EH (cell line): ENCODE measurements at regions not wholly inside any gene's neighbourhood (a gene's known extent, or its start where the extent isn't known, plus 50 kb on each side); places are given as distances from the start of the nearest gene placed in this dataset.
A peak's percentile ranks its signal among the peaks of the same experiment; 100 is the strongest.

Experiments
- DNase-seq: peaks from one replicate; pipeline ENCODE4 v3.0.0-alpha.2; 2015; ENCODE audit warnings: low read depth

DNA sequence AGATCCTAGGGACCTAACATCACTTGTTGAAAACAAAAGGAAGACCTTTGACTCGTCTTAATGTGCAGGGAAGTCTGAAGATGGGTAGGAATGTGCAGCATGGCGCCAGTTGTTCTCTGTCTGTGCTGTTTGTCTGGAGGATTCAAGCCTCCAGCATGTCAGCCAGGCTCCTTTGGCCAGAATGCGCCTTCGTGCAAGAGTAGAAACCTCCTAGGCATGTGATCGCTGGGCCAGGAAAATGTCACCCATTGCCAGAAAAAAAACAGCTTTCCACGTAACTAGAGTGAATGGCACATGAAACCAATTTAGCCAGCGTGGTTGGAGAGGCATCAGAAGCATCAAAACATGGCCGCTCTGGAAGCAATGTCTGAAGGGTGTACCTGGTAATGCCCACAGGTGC, 132.7 kb downstream of the EDN1 start:
- no peak for DNase-seq

DNA sequence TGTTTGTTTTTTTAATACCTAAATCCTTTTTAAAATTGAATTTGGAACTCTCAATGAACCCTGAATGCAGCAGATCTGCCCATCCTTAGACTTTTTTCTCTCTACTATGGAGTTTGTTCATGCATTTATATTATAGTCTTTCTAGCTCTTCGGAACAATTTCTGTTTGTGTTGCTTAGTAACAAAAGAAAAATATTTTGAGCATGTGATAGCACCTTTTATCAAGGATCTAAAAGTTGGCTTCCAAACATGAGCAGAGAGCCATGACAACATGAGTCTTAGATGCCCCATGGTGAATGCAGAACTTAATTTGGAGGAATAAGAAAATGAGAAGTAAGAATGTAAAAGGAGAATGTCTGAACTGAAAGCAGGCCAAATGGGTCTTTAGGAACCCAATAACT, 133.7 kb downstream of the EDN1 start:
- DNase-seq: no peak

- DNase-seq: no peak
These were observed 136.0 kb downstream of the EDN1 start for GRCh38 chr6:12426121-12426520.

DNA sequence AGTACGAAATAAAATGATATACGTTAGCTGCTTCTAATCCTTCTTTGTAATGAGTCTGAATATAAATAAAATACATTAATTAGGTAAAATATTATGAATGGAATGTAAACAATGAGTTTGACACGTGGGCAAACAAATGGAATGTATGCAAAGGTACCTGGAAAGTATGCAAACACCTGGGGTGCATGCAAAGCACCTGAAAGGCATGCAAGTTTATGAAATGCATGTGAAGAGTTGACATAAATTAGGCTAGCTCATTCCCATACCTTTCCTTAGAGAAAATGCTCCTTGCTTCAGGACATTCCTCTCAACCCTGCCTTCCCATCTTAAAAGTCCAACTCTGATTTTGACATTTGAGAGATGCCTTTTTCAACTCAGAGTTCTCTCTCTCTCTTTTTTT, 140.9 kb downstream of the EDN1 start:
- DNase-seq: no peak

DNA sequence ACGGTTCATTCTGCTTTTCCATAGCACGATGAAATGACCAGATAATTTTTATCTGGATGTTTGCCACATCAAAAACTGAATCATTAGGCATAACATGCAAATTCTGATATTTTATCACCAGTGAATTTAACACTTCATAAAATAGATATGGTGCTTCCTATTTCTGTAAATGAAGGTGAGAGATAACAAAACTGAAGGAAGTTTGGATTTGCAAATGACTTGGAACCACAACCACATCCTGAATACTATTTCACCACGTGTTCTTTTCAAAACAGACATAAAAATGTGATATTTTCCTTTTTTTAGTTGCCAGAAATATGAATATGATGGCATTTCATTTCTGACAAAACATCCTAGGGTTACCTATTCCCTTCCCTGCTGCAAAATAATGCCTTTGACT, 146.1 kb downstream of the EDN1 start:
- DNase-seq: no peak

GRCh38 chr6:12436683-12437082, 146.5 kb downstream of the EDN1 start:
- DNase-seq: no peak

DNA sequence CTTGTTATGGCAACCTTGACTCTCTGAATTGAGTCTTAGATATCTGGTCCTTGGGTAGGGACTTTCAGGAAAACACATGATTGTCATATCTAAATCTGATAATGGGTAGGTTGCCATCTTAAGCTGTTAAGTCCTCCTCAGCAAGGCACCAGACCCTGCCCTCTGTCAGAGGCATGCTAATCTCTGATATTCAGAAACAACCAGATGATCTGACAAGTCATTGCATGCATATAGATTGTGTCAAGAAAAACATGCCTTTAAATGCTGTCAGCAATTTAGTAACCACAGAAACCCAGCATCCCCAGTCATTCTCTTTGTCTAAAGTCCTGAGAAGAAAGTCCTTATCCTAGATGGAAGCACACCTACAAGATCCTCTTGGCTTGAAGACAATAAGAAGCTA, 149.1 kb downstream of the EDN1 start:
- DNase-seq: no peak

- DNase-seq: peak; percentile 48
These were observed 150.8 kb downstream of the EDN1 start for GRCh38 chr6:12440981-12441380.

DNA sequence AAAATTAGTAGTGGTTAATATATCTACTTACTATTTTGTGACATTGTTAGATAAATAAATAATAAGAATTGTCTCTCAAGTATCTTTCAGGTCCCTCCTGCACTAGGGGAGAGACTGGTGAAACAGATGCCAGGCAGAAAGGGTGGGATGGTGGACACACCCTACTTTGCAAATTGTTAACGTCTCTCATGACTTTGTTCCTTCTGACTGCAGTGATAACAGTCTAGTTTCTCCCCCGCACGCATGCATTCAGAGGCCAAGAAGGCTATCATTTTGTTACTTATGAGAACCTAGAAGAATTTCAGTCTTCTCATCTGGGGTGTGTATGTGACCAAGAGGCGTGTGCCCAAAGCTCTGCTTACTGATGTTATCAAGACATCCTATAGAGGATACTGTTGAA, 152.3 kb downstream of the EDN1 start:
- DNase-seq: no peak

DNA sequence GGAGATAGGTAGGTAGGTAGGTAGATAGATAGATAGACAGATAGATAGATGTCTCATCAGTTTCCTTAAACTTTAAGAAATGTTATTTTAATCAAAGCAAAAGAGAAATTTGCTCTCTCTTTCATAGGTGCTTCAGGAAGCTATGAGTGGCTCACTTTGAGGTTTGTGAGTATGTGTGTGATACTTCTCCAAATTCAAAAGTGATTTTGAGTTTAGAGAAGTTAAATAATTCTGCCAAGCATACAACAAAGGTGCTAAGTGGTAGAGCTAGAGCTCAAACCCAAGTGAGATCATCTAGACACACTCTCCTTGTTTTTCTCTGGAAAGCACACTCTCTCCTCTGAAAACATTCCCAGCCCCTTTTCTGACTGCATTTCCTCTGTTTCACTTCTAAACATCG, 156.2 kb downstream of the EDN1 start:
- no peak for DNase-seq

DNA sequence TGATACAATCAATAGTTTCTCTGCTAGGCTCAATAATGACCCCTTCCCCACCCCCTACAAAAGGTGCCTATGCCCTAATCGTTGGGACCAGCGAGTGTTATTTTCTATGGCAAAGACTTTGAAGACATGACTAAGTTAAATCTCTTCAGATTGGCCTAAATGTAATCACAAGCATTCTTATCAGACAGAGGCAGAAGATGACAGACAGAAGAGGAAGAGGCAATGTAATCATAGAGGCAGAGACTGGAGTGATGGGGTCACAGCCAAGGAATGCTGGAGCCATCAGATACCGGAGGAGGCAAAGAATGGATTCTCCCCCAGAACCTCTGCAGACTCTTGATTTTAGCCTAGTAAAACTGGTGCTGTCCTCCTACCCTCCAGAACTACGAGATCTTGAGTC, 159.3 kb downstream of the EDN1 start:
- no peak for DNase-seq

DNA sequence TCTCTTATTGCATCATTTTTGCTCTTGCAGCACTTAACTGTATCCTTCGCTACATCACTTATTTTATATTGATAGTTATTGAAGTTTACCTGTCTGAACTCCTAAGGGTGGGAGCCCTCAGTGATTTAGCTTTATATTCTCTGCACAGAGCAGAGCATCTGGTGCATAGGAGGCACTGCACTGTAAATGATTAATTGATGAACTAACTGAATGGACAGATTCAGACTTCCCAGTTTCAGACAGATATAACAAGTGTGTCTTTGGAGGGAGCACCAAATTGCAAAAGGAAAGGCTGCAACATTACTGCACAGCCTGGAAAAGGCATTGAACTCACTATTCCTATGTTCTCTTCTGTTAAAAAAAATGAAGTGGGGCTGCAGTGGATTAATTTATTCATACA, 160.3 kb downstream of the EDN1 start:
- DNase-seq: no peak

GRCh38 chr6:12456343-12456742, 166.2 kb downstream of the EDN1 start:
- no peak for DNase-seq

GRCh38 chr6:12457094-12457493, 166.9 kb downstream of the EDN1 start:
- no peak for DNase-seq

DNA sequence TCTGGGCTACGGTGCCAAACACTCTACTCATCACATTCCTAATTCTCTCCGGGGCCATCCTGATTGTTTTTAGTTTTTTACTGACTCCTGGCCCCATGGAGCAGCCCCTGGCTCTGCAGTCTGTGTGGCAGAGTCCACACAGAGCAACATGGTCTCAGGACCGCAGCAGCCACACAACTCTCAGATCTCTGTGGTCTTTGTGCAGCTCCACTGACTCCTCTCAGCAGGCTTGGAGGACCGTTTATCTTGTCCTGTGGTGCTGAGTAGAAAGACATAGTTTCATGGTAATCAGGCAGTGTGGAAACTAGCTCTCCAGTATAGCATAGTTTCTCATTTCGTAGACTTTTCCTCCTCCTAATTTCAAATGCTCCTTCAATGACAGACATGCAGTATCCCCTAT, 168.4 kb downstream of the EDN1 start:
- no peak for DNase-seq

DNA sequence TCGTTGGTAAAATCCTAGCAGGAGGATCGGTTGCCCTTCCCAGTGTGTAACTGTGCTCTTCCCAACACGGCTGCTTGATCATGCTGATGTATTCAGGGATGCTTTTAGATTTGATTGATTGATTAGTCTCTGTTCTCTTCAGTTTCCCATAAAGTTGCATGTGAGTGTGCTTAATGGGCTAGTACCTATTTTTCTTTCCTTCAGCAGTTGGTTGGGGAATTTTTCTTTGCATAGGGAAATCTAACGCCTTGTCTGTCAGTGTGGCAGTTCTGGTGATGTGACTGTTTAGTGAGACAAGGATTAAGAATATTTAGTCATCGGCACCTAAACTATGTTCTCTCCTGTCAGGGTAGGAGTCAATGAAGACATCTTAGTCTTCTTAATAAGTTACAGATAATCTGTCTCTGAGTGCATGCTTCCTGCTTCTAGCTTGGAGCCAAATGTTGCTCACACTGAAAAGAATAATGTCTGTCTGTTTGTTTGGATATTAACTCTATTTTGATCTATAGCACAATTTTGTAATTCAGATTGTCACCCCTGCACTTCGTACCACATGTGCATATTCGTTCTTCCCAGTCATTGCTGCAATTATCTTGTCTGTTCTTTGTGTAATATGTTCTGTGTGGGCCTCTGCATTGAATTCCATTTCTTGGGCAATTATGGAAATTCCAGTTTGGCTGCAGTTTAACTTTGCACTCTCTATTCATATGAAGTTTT, 169.9 kb downstream of the EDN1 start:
- no peak for DNase-seq

DNA sequence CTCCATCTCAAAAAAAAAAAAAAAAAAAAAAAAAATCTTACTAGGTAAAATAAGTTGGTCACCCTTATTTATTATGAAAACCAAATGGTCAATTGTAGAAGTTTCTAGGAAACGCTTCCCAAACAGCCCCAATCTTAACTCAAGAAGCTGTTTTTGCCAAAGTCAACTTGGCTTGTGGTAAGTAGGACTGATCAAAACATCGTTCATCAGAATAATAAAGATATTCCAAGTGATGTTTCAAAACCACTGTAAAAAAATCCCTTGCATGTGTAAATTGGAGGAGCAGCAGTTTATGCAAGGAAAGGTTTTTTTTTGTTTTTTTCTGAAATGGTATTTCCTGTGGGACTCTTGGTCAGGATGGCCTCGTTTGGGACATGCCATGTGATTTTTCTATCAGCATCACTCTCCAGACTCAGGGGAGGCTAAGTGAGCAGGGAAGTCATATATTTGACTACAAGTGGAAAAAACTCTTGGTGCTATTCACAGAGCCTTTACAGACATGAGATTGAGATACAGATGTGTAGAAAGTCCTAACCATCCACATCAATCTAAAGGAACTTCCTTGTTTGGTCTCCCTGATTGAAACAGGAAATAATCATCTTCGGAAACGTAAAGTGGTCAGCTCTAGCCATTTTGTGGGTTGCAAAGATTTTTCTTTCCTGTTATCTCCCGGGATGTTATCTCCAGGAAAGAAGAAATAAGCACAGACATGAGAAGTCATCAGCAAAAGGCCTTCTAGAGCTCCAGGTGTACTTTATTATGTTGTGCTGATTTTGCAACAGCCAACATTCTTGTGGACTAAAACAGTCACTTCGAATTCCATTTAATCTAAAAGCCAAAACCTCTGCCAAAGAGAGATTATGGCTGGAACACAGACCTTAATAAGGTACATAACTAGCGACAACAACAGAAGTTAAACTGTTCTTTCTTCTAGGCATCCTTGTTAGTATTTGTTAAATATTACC, 177.8 kb downstream of the EDN1 start:
- no peak for DNase-seq

- DNase-seq: peak; percentile 72
These were observed 182.5 kb downstream of the EDN1 start for GRCh38 chr6:12472601-12473038.

- no peak for DNase-seq
These were observed 183.3 kb downstream of the EDN1 start for GRCh38 chr6:12473494-12473893.

DNA sequence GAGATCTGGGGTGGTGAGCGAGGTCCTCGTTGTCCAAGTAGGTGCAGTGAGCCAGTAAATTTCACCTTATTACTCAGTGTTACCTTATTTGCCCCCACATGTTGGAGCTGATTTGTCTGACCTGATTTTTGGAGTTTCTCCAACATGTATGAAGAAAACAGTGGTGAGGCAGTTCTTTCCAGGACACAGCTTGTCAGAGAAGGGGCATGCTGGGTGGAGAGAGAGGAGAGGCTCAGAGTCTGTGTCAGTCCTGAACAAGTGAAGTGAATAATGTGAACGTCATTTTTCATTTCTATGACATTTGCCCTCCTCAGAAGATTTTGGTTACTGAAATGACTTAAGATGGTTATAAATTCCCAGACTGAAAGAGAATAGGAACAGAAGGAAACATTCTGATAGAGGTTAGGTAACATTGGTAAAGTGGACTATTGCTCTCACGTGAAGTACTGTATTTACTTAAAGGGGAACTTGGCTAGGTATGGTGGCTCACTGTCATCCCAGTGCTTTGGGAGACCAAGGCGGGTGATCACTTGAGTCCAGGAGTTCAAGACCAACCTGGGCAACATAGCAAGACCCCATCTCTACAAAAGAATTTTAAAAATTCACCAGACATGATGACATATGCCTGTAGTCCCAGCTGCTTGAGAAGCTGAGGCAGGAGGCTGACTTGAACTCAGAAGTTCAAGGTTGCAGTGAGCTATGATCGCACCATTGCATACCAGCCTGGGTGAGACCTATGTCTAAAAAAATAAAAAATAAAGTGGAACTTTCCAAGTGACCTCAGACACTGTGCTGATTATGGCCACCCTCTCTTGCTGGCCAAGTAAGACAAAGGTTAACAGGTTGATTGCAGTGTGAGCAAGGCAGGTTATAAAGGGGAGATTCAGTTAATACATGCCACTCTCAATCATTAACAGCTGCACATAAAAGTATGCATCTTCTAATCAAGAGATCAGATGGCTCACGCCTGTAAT, 184.3 kb downstream of the EDN1 start:
- no peak for DNase-seq

GRCh38 chr6:12476484-12476883, 186.3 kb downstream of the EDN1 start:
- no peak for DNase-seq

DNA sequence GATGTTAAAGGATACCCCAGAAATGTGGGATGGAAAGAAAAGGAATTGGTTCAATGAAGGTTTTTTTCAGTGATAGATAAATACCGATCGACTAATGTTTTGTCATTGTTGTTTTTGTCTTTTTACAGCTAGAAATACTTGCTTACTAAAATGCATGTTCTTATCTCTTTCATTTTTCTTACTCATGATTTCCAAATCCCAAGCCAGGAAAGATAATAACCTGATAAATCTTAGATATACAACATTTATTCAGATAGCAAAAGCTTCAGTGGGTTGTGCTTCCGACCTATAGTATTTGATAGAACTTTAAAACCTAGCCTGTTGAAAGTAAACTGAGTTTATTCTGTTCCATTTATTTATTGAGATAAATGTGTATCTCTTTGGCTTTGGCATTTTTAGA, 187.5 kb downstream of the EDN1 start:
- no peak for DNase-seq
